IMR-90 (cell line): ENCODE measurements at regions not wholly inside any gene's neighbourhood (a gene's known extent, or its start where the extent isn't known, plus 50 kb on each side); places are given as distances from the start of the nearest gene placed in this dataset.

Source experiments
- BHLHE40 ChIP-seq: fragments of 150-350 bp; IDR thresholded peaks from 2 replicates; pipeline ENCODE4 v1.6.1; 2016; ENCODE audit warnings: mild to moderate bottlenecking, low read depth, low read length
- CTCF ChIP-seq: conservative IDR thresholded peaks from 2 replicates; pipeline ENCODE4 v1.5.1; 2012; ENCODE audit warnings: mild to moderate bottlenecking, low read depth, low read length, improper control_type of control experiment
- FOS ChIP-seq: fragments of 150-350 bp; IDR thresholded peaks from 2 replicates; pipeline ENCODE4 v1.6.1; 2016; ENCODE audit warnings: low read depth, low read length
- POLR2A ChIP-seq: IDR thresholded peaks from 2 replicates; pipeline ENCODE4 v1.6.1; 2012; ENCODE audit warnings: mild to moderate bottlenecking, low read depth, low read length
- RFX5 ChIP-seq: IDR thresholded peaks from 2 replicates; pipeline ENCODE4 v1.8.0; 2012; ENCODE audit warnings: low read depth, mild to moderate bottlenecking, low read length, moderate library complexity
- SMC3 ChIP-seq: fragments of 150-350 bp; IDR thresholded peaks from 2 replicates; pipeline ENCODE4 v1.6.1; 2016; ENCODE audit warnings: low read depth, mild to moderate bottlenecking, antibody characterized with exemption, low read length, moderate library complexity

- TF ChIP-seq CTCF: no peak
- TF ChIP-seq POLR2A: no peak
- no peak for TF ChIP-seq RFX5
- TF ChIP-seq SMC3: no peak
- TF ChIP-seq BHLHE40: no peak
- TF ChIP-seq FOS: no peak
Observed at GRCh38 chr3:157844216-157844615, 262.0 kb downstream of the SHOX2 start.
